ENCODE measurements at regions not wholly inside any gene's neighbourhood (a gene's known extent, or its start where the extent isn't known, plus 50 kb on each side); places are given as distances from the start of the nearest gene placed in this dataset.
"Not testable (repeated sequence)": the region's sequence is repeated elsewhere in the genome, so short reads cannot be mapped to it uniquely, and the experiment has no call there.

GRCh38 chr2:114018464-114018863, 128.6 kb downstream of the ACTR3 start:
- not testable (repeated sequence) for DNase-seq

- DNase-seq: no peak
These were observed 130.8 kb downstream of the ACTR3 start for GRCh38 chr2:114020668-114021067.

GRCh38 chr2:114022360-114023085, 132.6 kb downstream of the ACTR3 start:
- no peak for DNase-seq

GRCh38 chr2:114024326-114024725, 134.4 kb downstream of the ACTR3 start:
- DNase-seq: no peak

GRCh38 chr2:114025030-114025429, 135.1 kb downstream of the ACTR3 start:
- no peak for DNase-seq

- no peak for DNase-seq
These were observed 137.5 kb downstream of the ACTR3 start for GRCh38 chr2:114027437-114027836.

- DNase-seq: no peak
These were observed 142.0 kb downstream of the ACTR3 start for GRCh38 chr2:114031605-114032505.

- DNase-seq: no peak
These were observed 142.8 kb downstream of the ACTR3 start for GRCh38 chr2:114032705-114033104.

GRCh38 chr2:114034742-114035141, 144.9 kb downstream of the ACTR3 start:
- DNase-seq: no peak

GRCh38 chr2:114038710-114039109, 148.8 kb downstream of the ACTR3 start:
- no peak for DNase-seq

- no peak for DNase-seq
These were observed 149.8 kb downstream of the ACTR3 start for GRCh38 chr2:114039677-114040076.

- DNase-seq: no peak
These were observed 150.9 kb downstream of the ACTR3 start for GRCh38 chr2:114040826-114041225.

- DNase-seq: no peak
These were observed 155.1 kb downstream of the ACTR3 start for GRCh38 chr2:114044985-114045384.

- no peak for DNase-seq
These were observed 156.5 kb downstream of the ACTR3 start for GRCh38 chr2:114046373-114046772.

GRCh38 chr2:114046866-114047435, 157.1 kb downstream of the ACTR3 start:
- no peak for DNase-seq

GRCh38 chr2:114049280-114049679, 159.4 kb downstream of the ACTR3 start:
- no peak for DNase-seq

GRCh38 chr2:114049826-114050225, 159.9 kb downstream of the ACTR3 start:
- DNase-seq: no peak

- DNase-seq: no peak
These were observed 166.6 kb downstream of the ACTR3 start for GRCh38 chr2:114056294-114057143.

GRCh38 chr2:114057638-114058037, 167.7 kb downstream of the ACTR3 start:
- no peak for DNase-seq

- DNase-seq: no peak
These were observed 171.7 kb downstream of the ACTR3 start for GRCh38 chr2:114061566-114062098.

- DNase-seq: no peak
These were observed 173.5 kb downstream of the ACTR3 start for GRCh38 chr2:114063346-114063745.

GRCh38 chr2:114065731-114066130, 175.8 kb downstream of the ACTR3 start:
- no peak for DNase-seq
